Cardiac fibroblast (primary cell): ENCODE measurements at regions not wholly inside any gene's neighbourhood (a gene's known extent, or its start where the extent isn't known, plus 50 kb on each side); places are given as distances from the start of the nearest gene placed in this dataset.

Experiments used
- DNase-seq, 2 donors: peaks; one replicate each; pipeline versions ENCODE4 v3.0.0 to v3.0.0-alpha.2; 2010; ENCODE audit warnings: low read depth in 2 of 2
- H3K4me3 ChIP-seq, 2 donors: replicated peaks in 1 of 2; 1 replicate in 1 of 2; 2 replicates in 1 of 2; pipeline ENCODE4 v1.5.1; 2011; ENCODE audit warnings: low read depth in 2 of 2, low read length in 2 of 2, mild to moderate bottlenecking in 2 of 2, moderate library complexity in 1 of 2
- TF ChIP-seq, protein P1 (sequence below): IDR thresholded peaks from one replicate; pipeline ENCODE4 v1.5.1; 2011; ENCODE audit warnings: low read depth, mild to moderate bottlenecking, low read length, inconsistent platforms

GRCh38 chr4:152103181-152103901 lies 342.5 kb upstream of the GATB start:
- H3K4me3 ChIP-seq: no peak overlapping the region
- no peak for DNase-seq
- TF ChIP-seq, protein P1, sequence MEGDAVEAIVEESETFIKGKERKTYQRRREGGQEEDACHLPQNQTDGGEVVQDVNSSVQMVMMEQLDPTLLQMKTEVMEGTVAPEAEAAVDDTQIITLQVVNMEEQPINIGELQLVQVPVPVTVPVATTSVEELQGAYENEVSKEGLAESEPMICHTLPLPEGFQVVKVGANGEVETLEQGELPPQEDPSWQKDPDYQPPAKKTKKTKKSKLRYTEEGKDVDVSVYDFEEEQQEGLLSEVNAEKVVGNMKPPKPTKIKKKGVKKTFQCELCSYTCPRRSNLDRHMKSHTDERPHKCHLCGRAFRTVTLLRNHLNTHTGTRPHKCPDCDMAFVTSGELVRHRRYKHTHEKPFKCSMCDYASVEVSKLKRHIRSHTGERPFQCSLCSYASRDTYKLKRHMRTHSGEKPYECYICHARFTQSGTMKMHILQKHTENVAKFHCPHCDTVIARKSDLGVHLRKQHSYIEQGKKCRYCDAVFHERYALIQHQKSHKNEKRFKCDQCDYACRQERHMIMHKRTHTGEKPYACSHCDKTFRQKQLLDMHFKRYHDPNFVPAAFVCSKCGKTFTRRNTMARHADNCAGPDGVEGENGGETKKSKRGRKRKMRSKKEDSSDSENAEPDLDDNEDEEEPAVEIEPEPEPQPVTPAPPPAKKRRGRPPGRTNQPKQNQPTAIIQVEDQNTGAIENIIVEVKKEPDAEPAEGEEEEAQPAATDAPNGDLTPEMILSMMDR: no peak

- DNase-seq: no peak
- TF ChIP-seq, protein P1: no peak
- H3K4me3 ChIP-seq: no peak overlapping the region
Measured at GRCh38 chr4:152102436-152103000, 341.7 kb upstream of the GATB start.

DNA sequence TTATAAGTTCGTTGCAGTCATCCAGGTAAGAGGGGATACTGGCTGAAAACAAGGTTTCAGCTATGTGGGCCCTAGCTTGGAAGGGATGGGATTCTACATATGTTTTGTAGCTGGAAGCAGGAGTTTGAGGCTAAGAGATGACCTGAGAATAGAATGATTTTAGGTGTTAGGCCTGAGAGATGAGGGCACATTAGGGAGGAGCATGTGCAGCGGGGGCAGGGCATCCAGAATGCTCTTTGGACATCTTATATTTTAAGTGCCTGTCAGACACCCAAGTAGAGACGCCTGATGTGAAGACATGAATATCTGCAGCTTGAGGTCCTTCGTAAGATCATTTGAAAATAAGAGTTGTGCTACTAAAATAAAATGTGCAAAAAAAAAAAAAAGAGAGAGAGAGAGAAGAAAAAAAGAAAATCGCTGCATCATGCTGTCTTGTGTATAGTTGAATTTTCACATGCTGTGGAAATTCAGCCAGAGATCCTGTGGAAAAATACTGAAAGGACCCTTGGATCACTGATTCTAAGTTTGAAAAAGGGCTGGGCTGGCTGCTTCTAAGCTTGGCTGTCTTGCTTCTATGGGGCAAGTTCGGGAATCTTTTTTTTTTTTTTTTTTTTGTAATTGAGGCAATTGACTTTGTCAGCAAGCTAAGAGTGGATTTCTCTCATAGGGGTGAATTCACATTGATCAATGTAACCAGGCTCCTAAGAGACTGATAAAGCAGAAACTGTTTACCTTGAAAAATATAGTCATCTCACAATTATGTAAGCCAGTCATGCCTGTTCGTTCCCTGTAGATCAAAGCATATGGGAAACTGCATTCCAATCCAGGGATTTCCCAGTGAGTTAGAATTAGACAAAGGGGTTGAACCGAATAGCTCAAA lies 341.0 kb upstream of the GATB start:
- TF ChIP-seq, protein P1: no peak
- peak in 1 of 2 donors; percentile 19 for DNase-seq
- H3K4me3 ChIP-seq: no peak overlapping the region

- no peak for DNase-seq
- TF ChIP-seq, protein P1: no peak
- no peak overlapping the region for H3K4me3 ChIP-seq
Measured at GRCh38 chr4:152100379-152101201, 339.8 kb upstream of the GATB start.

DNA sequence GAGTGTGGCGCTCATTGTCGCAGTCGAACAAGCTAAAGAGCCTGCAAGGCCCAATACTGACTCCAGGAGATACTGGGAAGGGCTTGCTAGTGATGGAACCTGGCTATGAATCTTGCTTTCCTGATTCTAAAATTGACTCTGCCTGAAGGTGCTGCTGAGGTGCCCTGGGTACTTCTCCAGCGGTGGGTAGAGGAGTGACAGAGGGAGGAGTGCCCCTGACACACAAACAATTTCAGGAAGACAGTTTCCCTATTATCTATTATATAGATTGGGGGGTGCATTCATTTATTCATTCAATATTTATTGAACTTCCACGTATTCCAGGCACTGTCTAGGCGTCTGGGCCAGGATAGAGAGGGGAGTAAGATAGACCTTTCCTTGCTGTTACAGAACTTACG lies 339.2 kb upstream of the GATB start:
- no peak for DNase-seq
- TF ChIP-seq, protein P1: no peak
- H3K4me3 ChIP-seq: no peak overlapping the region

DNA sequence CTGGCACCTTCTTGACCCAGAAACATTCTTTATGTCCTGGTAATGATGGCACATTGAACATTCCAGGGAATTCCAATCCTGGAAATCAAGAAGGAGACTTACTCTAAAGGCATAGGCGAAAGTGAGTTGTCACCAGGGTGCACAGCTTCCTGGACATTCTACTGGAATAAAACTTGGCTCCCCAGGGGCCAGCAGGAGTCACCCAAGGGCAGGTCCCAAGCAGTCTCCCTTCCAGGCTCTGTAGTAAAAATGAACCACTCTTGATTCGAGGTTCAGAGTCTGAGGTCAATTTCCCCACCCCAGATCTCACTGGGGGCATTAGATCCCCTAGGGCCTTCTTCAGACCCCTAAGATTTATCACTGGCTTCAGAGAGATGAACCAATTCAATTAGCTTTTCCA lies 338.7 kb upstream of the GATB start:
- TF ChIP-seq, protein P1: no peak
- DNase-seq: no peak
- no peak overlapping the region for H3K4me3 ChIP-seq
